IMR-90 (cell line): ENCODE measurements at regions not wholly inside any gene's neighbourhood (a gene's known extent, or its start where the extent isn't known, plus 50 kb on each side); places are given as distances from the start of the nearest gene placed in this dataset.

ENCODE experiments used
- ATAC-seq: fragments of 200-7000 bp; cut with Tn5 transposase; 2 replicates; pipeline ENCODE4 v1.9.1; 2020; ENCODE audit warnings: low read depth, mild to moderate bottlenecking, moderate library complexity
- BruUV-seq: library from RNA; stranded (reverse); fragments of 400-500 nt; replicated peaks from 2 replicates; lab custom pipeline; 2021; lab: Mats Ljungman, UMichigan
- CTCF ChIA-PET: fragments of 300-600 bp; formaldehyde crosslinking; extraction: SDS; loops from one replicate; lab custom pipeline; 2021; ENCODE audit warnings: antibody characterized with exemption; lab: Yijun Ruan, JAX
- POLR2A ChIA-PET: fragments of 300-600 bp; sonication (Branson Sonifier 250); formaldehyde crosslinking; loops from one replicate; lab custom pipeline; 2022; ENCODE audit warnings: antibody characterized with exemption; ENCODE audit not compliant: unreplicated experiment; lab: Charles Lee
- DNase-seq: peaks from one replicate; pipeline ENCODE4 v3.0.0; 2013
- H2AFZ ChIP-seq: replicated peaks from 2 replicates; pipeline ENCODE3; 2013; ENCODE audit warnings: low read length, mild to moderate bottlenecking; ENCODE audit not compliant: poor library complexity
- H2AK5ac ChIP-seq: 2 replicates; pipeline ENCODE4 v1.6.1; 2013; ENCODE audit warnings: low read depth, low read length, inconsistent platforms
- H2AK9ac ChIP-seq: replicated peaks from 2 replicates; pipeline ENCODE3; 2013; ENCODE audit warnings: mild to moderate bottlenecking, low read depth, low read length, moderate library complexity; ENCODE audit not compliant: poor library complexity
- H2BK120ac ChIP-seq: 2 replicates; pipeline ENCODE4 v1.6.1; 2013; ENCODE audit warnings: low read depth, low read length, inconsistent platforms
- H2BK15ac ChIP-seq: 3 replicates; pipeline ENCODE4 v1.6.1; 2013; ENCODE audit warnings: low read depth, low read length, inconsistent platforms
- H2BK20ac ChIP-seq: 2 replicates; pipeline ENCODE4 v1.6.1; 2013; ENCODE audit warnings: low read depth, mild to moderate bottlenecking, inconsistent platforms, low read length, moderate library complexity
- H2BK5ac ChIP-seq: 2 replicates; pipeline ENCODE4 v1.6.1; 2013; ENCODE audit warnings: mild to moderate bottlenecking, low read depth, low read length, inconsistent platforms; ENCODE audit not compliant: poor library complexity, severe bottlenecking
- H3K14ac ChIP-seq: replicated peaks from 2 replicates; pipeline ENCODE4 v1.6.1; 2013; ENCODE audit warnings: low read depth, low read length, inconsistent platforms
- H3K18ac ChIP-seq: 2 replicates; pipeline ENCODE4 v1.6.1; 2013; ENCODE audit warnings: low read depth, low read length, control low read depth
- H3K23ac ChIP-seq: 2 replicates; pipeline ENCODE4 v1.6.1; 2013; ENCODE audit warnings: low read depth, low read length, inconsistent platforms
- H3K27ac ChIP-seq: 2 replicates; pipeline ENCODE4 v1.5.1; 2013; ENCODE audit warnings: mild to moderate bottlenecking, control low read depth, low read length; ENCODE audit not compliant: insufficient read depth
- H3K27me3 ChIP-seq: 2 replicates; pipeline ENCODE4 v1.6.1; 2013; ENCODE audit warnings: low read length; ENCODE audit not compliant: control insufficient read depth, insufficient read depth
- H3K36me3 ChIP-seq: 2 replicates; pipeline ENCODE4 v1.6.1; 2013; ENCODE audit warnings: low read length, mixed read lengths; ENCODE audit not compliant: control insufficient read depth, insufficient read depth
- H3K4ac ChIP-seq: 2 replicates; pipeline ENCODE4 v1.6.1; 2013; ENCODE audit warnings: low read depth, low read length, inconsistent platforms
- H3K4me1 ChIP-seq: 2 replicates; pipeline ENCODE4 v1.6.1; 2013; ENCODE audit warnings: low read length, mixed read lengths; ENCODE audit not compliant: control insufficient read depth, insufficient read depth
- H3K4me2 ChIP-seq: 2 replicates; pipeline ENCODE4 v1.6.1; 2013; ENCODE audit warnings: low read depth, mild to moderate bottlenecking, control low read depth, low read length, moderate library complexity
- H3K4me3 ChIP-seq: 2 replicates; pipeline ENCODE4 v1.5.1; 2013; ENCODE audit warnings: low read depth, mild to moderate bottlenecking, control low read depth, low read length, moderate library complexity; ENCODE audit not compliant: insufficient read depth
- H3K56ac ChIP-seq: 2 replicates; pipeline ENCODE4 v1.6.1; 2013; ENCODE audit warnings: low read length, inconsistent platforms; ENCODE audit not compliant: insufficient read depth; ENCODE audit errors: extremely low read depth
- H3K79me1 ChIP-seq, 2 experiments: 2 replicates each; pipeline ENCODE4 v1.6.1; 2013; ENCODE audit warnings: low read length in 2 of 2, inconsistent platforms in 1 of 2, low read depth in 1 of 2
- H3K9ac ChIP-seq: 2 replicates; pipeline ENCODE4 v1.6.1; 2013; ENCODE audit warnings: low read depth, low read length, control low read depth
- H3K9me1 ChIP-seq: 2 replicates; pipeline ENCODE4 v1.6.1; 2013; ENCODE audit warnings: low read length, inconsistent platforms; ENCODE audit not compliant: insufficient read depth
- H3K9me3 ChIP-seq: 2 replicates; pipeline ENCODE4 v1.6.1; 2013; ENCODE audit warnings: low read length; ENCODE audit not compliant: control insufficient read depth, insufficient read depth
- H4K20me1 ChIP-seq: 2 replicates; pipeline ENCODE4 v1.6.1; 2013; ENCODE audit warnings: low read length, inconsistent platforms; ENCODE audit not compliant: insufficient read depth
- H4K5ac ChIP-seq: 2 replicates; pipeline ENCODE4 v1.6.1; 2013; ENCODE audit warnings: mild to moderate bottlenecking, low read depth, low read length, control low read depth
- H4K8ac ChIP-seq, 2 experiments: 2 replicates each; pipeline ENCODE4 v1.6.1; 2013; ENCODE audit warnings: low read depth in 2 of 2, low read length in 2 of 2, control low read depth in 1 of 2, inconsistent platforms in 1 of 2
- H4K91ac ChIP-seq: 2 replicates; pipeline ENCODE4 v1.6.1; 2013; ENCODE audit warnings: low read depth, low read length, inconsistent platforms; ENCODE audit not compliant: insufficient read depth
- CTCF ChIP-seq: conservative IDR thresholded peaks from 2 replicates; pipeline ENCODE4 v1.5.1; 2012; ENCODE audit warnings: mild to moderate bottlenecking, low read depth, low read length, improper control_type of control experiment
- MXI1 ChIP-seq: IDR thresholded peaks from 2 replicates; pipeline ENCODE4 v1.6.1; 2012; ENCODE audit warnings: low read depth, mild to moderate bottlenecking, low read length, moderate library complexity, borderline replicate concordance
- NFE2L2 ChIP-seq: fragments of 150-350 bp; IDR thresholded peaks from 2 replicates; pipeline ENCODE4 v1.6.1; 2016; ENCODE audit warnings: low read depth, mild to moderate bottlenecking, low read length
- POLR2A ChIP-seq: IDR thresholded peaks from 2 replicates; pipeline ENCODE4 v1.6.1; 2012; ENCODE audit warnings: mild to moderate bottlenecking, low read depth, low read length
- RAD21 ChIP-seq: IDR thresholded peaks from 2 replicates; pipeline ENCODE4 v1.6.1; 2012; ENCODE audit warnings: low read length, improper control_type of control experiment
- SMC3 ChIP-seq: fragments of 150-350 bp; IDR thresholded peaks from 2 replicates; pipeline ENCODE4 v1.6.1; 2016; ENCODE audit warnings: low read depth, mild to moderate bottlenecking, antibody characterized with exemption, low read length, moderate library complexity
- WGBS, 2 experiments: methylation state at CpG; one replicate each; pipeline versions ENCODE4 v1.1.5 to v1.1.7; 2013; ENCODE audit warnings: missing lambda C conversion rate in 2 of 2; ENCODE audit not compliant: insufficient read length in 1 of 2; ENCODE audit errors: extremely low coverage in 2 of 2; 5-methylcytosine and 5-hydroxymethylcytosine counted together
- dilution Hi-C: fragments of 300-500 bp; cut with HindIII; formaldehyde crosslinking; loops from one replicate; pipeline ENCODE4 v1.14.3; 2018; ENCODE audit warnings: low sequenced_read_pairs; ENCODE audit not compliant: unreplicated experiment
- in situ Hi-C: fragments of 300-500 bp; cut with MboI; formaldehyde crosslinking; loops from 3 replicates; pipeline ENCODE4 v1.14.3; 2019; ENCODE audit warnings: low sequenced_read_pairs, inconsistent platforms, mixed read lengths
- intact Hi-C: fragments of 100-400 bp; cut with micrococcal nuclease; formaldehyde crosslinking; loops from 2 replicates; pipeline ENCODE4 v1.10.0; 2022

- no peak overlapping the region for H2BK5ac ChIP-seq
- H4K8ac ChIP-seq = no peak overlapping the region
- ATAC-seq = no peak
- intact Hi-C loops = no loop called here
- no peak overlapping the region for H2AFZ ChIP-seq
- no peaks in the 10 kb centered on the region for H3K9me1 ChIP-seq
- no peak overlapping the region for H2BK20ac ChIP-seq
- no peak overlapping the region for H2BK120ac ChIP-seq
- H2AK9ac ChIP-seq = no peak overlapping the region
- H3K27me3 ChIP-seq = no peaks in the 10 kb centered on the region
- dilution Hi-C loops = no loop called here
- no peak overlapping the region for H2BK15ac ChIP-seq
- no peak overlapping the region for H3K14ac ChIP-seq
- BruUV-seq = no TSS peak
- no peak overlapping the region for H3K23ac ChIP-seq
- no peak overlapping the region for H4K5ac ChIP-seq
- no peak overlapping the region for H3K9ac ChIP-seq
- no CpG with 5 or more reads among the region's 3 CpGs for WGBS, 2 experiments
- no peak overlapping the region for H4K91ac ChIP-seq
- H3K4ac ChIP-seq = no peak overlapping the region
- H3K27ac ChIP-seq = no peak overlapping the region
- in situ Hi-C loops = no loop called here
- H3K9me3 ChIP-seq = peaks cover 29% of the 10 kb centered on the region
- CTCF ChIA-PET = no interaction called here
- no peaks in the 10 kb centered on the region for H3K4me1 ChIP-seq
- no peak overlapping the region for H3K18ac ChIP-seq
- H3K4me2 ChIP-seq = no peak overlapping the region
- no peaks in the 10 kb centered on the region for H3K79me1 ChIP-seq
- H3K4me3 ChIP-seq = no peak overlapping the region
- H4K20me1 ChIP-seq = no peaks in the 10 kb centered on the region
- H3K56ac ChIP-seq = no peak overlapping the region
- POLR2A ChIA-PET = no interaction called here
- TF ChIP-seq NFE2L2 (no peak), RAD21 (no peak), SMC3 (no peak), CTCF (no peak), POLR2A (no peak), MXI1 (no peak)
- H3K36me3 ChIP-seq = no peaks in the 10 kb centered on the region
- H2AK5ac ChIP-seq = no peak overlapping the region
- DNase-seq = no peak
Observed at GRCh38 chr18:77666613-77667012, 417.0 kb downstream of the GALR1 start.
